ENCODE measurements at regions not wholly inside any gene's neighbourhood (a gene's known extent, or its start where the extent isn't known, plus 50 kb on each side); places are given as distances from the start of the nearest gene placed in this dataset.
"Not testable (repeated sequence)": the region's sequence is repeated elsewhere in the genome, so short reads cannot be mapped to it uniquely, and the experiment has no call there.

DNA sequence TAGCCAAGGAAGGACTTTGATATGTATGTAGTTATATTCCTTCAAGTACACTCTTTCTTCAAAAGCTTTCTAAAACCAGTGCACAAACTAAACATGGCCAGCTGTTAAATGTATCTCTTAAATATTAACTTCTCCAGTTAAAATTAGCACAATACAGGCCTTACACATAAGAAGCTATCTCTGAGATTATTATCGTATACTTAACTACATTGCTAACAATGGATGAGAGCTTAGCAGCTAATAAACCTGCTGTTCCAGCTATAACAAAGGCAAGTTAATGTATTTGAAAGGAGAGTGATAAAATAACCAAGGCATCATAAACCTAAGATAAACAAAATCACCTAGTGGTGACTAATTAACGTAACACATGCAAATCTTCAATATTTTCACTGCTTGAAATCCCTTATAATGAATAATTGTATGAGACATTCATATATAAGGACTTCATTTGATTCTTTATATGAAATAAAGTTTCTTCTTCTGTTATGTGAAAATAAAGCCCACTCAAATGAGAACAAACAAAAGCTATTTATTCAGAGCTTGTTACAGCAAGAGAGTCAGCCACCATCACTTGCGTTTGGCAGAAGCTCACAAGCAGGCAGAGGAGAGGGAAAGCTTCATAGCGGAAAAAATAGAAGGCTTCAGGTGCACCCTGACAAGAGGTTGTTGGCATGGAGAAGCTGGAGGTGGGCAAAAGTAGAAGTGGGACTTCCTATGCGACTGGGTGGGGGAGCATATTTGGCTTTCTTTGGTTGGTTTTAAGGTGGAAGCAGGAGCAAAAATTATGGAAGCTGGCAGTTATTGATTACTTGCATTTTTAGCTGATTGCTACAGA is 274.1 kb upstream of the CHRM3 start:
- no peak overlapping the region for H3K4me3 ChIP-seq (ENCODE audit: low read depth, low read length)
- TF ChIP-seq, protein P1, sequence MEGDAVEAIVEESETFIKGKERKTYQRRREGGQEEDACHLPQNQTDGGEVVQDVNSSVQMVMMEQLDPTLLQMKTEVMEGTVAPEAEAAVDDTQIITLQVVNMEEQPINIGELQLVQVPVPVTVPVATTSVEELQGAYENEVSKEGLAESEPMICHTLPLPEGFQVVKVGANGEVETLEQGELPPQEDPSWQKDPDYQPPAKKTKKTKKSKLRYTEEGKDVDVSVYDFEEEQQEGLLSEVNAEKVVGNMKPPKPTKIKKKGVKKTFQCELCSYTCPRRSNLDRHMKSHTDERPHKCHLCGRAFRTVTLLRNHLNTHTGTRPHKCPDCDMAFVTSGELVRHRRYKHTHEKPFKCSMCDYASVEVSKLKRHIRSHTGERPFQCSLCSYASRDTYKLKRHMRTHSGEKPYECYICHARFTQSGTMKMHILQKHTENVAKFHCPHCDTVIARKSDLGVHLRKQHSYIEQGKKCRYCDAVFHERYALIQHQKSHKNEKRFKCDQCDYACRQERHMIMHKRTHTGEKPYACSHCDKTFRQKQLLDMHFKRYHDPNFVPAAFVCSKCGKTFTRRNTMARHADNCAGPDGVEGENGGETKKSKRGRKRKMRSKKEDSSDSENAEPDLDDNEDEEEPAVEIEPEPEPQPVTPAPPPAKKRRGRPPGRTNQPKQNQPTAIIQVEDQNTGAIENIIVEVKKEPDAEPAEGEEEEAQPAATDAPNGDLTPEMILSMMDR (IDR thresholded peaks at IDR 0.05; ENCODE audit: insufficient read depth, low read length, poor library complexity, severe bottlenecking), result no peak

DNA sequence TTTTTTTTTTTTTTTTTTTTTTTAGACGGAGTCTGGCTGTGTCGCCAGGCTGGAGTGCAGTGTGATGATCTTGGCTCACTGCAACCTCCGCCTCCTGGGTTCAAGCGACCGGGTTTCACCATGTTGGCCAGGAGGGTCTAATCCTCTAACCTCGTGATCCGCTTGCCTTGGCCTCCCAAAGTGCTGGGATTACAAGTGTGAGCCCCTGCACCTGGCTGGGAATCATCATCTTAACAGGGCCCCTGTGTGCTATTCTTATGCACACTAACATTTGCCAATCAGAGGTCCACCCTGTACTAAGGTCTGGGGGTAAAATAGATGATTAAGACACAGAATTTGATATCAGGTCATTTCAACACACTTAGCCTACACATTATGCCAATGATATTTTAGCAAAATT is 278.7 kb upstream of the CHRM3 start:
- H3K27me3 ChIP-seq (ENCODE audit: control insufficient read depth, insufficient read depth, low read length), result no peaks in the 10 kb centered on the region
- no peaks in the 10 kb centered on the region for H3K36me3 ChIP-seq (ENCODE audit: control insufficient read depth, insufficient read depth, low read length)
- TF ChIP-seq, protein P1 (IDR thresholded peaks at IDR 0.05; ENCODE audit: insufficient read depth, low read length, poor library complexity, severe bottlenecking), result no peak
- no peak for DNase-seq (ENCODE audit: low read depth)
- no peak overlapping the region for H3K4me3 ChIP-seq (ENCODE audit: low read depth, low read length)

More for the DNA sequence above, 274.1 kb upstream of the CHRM3 start:
- DNase-seq (ENCODE audit: low read depth), result no peak
- H3K36me3 ChIP-seq (ENCODE audit: control insufficient read depth, insufficient read depth, low read length), result no peaks in the 10 kb centered on the region
- H3K27me3 ChIP-seq (ENCODE audit: control insufficient read depth, insufficient read depth, low read length), result no peaks in the 10 kb centered on the region

- H3K4me3 ChIP-seq (ENCODE audit: low read depth, low read length); DNase-seq (ENCODE audit: low read depth): not testable (repeated sequence)
Observed at GRCh38 chr1:239106689-239107088, 279.7 kb upstream of the CHRM3 start.

DNA sequence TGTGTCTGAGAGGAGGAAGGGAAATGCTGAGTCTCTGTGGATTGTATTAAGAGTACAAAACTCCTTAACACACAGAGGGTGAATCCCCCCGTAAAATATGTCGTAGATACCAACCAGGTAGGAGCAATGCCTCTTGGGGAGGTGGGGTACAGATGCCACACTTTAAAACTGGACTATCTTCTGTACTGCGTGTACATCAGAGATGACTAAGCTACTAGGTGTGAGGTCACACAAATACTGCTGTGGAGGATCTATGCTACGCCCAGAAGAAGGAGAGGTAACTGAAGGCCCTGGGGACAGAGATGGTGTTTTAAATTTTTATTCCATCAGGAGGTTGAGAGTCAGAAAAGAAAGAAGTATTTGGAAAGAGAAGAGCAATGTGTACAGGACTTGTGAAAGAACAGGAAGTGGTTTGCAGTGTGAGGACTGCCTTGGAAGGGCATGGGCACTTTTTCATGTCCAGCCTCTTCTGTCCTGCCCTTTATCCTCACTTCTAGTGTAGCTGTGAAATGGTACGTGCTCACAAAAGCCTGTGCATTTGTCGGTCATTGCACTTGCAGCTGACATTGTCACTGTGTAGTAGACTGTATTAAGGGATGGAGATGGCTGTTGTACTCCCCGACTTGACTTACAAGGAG is 287.8 kb upstream of the CHRM3 start:
- DNase-seq (ENCODE audit: low read depth), result no peak
- H3K36me3 ChIP-seq (ENCODE audit: control insufficient read depth, insufficient read depth, low read length), result no peaks in the 10 kb centered on the region
- TF ChIP-seq, protein P1 (IDR thresholded peaks at IDR 0.05; ENCODE audit: insufficient read depth, low read length, poor library complexity, severe bottlenecking), result no peak
- no peak overlapping the region for H3K4me3 ChIP-seq (ENCODE audit: low read depth, low read length)
- no peaks in the 10 kb centered on the region for H3K27me3 ChIP-seq (ENCODE audit: control insufficient read depth, insufficient read depth, low read length)

More at GRCh38 chr1:239106689-239107088, 279.7 kb upstream of the CHRM3 start:
- H3K27me3 ChIP-seq (ENCODE audit: control insufficient read depth, insufficient read depth, low read length); H3K36me3 ChIP-seq (ENCODE audit: control insufficient read depth, insufficient read depth, low read length): not testable (repeated sequence)

GRCh38 chr1:239091537-239091936 is 294.8 kb upstream of the CHRM3 start:
- Histone ChIP-seq H3K27me3 (ENCODE audit: control insufficient read depth, insufficient read depth, low read length) (no peaks in the 10 kb centered on the region), H3K4me3 (ENCODE audit: low read depth, low read length) (no peak overlapping the region), H3K36me3 (ENCODE audit: control insufficient read depth, insufficient read depth, low read length) (no peaks in the 10 kb centered on the region)
- TF ChIP-seq, protein P1 (IDR thresholded peaks at IDR 0.05; ENCODE audit: insufficient read depth, low read length, poor library complexity, severe bottlenecking), result no peak
- DNase-seq (ENCODE audit: low read depth), result no peak

- Histone ChIP-seq H3K4me3 (ENCODE audit: low read depth, low read length) (no peak overlapping the region), H3K36me3 (ENCODE audit: control insufficient read depth, insufficient read depth, low read length) (no peaks in the 10 kb centered on the region), H3K27me3 (ENCODE audit: control insufficient read depth, insufficient read depth, low read length) (no peaks in the 10 kb centered on the region)
- TF ChIP-seq, protein P1 (IDR thresholded peaks at IDR 0.05; ENCODE audit: insufficient read depth, low read length, poor library complexity, severe bottlenecking), result no peak
- DNase-seq (ENCODE audit: low read depth), result no peak
Observed at GRCh38 chr1:239084459-239085080, 301.8 kb upstream of the CHRM3 start.

DNA sequence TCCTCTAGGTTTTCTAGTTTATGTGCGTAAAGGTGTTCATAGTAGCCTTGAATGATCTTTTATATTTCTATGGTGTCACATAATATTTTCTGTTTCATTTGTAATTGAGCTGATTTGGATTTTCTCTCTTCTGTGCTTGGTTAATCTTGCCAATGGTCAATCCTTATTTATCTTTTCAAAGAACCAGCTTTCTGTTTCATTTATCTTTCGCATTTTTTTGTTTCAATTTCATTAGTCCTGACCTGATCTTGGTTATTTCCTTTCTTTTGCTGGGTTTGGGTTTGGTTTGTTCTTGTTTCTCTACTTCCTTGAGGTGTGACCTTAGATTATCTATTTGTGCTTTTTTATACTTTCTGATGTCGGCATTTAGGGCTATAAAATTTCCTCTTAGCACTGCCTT is 304.4 kb upstream of the CHRM3 start:
- not testable (repeated sequence) for H3K4me3 ChIP-seq (ENCODE audit: low read depth, low read length); DNase-seq (ENCODE audit: low read depth); H3K36me3 ChIP-seq (ENCODE audit: control insufficient read depth, insufficient read depth, low read length); H3K27me3 ChIP-seq (ENCODE audit: control insufficient read depth, insufficient read depth, low read length)

All from kidney epithelial cell (primary cell).